Endothelial cell of umbilical vein (primary cell): ENCODE measurements at regions not wholly inside any gene's neighbourhood (a gene's known extent, or its start where the extent isn't known, plus 50 kb on each side); places are given as distances from the start of the nearest gene placed in this dataset.

Experiments used
- BruUV-seq: library from RNA; stranded (reverse); fragments of 400-500 nt; replicated peaks from 2 replicates; lab custom pipeline; 2021; lab: Mats Ljungman, UMichigan
- CTCF ChIA-PET: fragments of 300-600, 350-600 bp; sonication (Branson Sonifier 250); formaldehyde crosslinking; loops from one replicate; lab custom pipeline; 2021; ENCODE audit warnings: antibody characterized with exemption, inconsistent platforms; lab: Charles Lee
- POLR2A ChIA-PET: fragments of 300-600, 350-600 bp; sonication (Branson Sonifier 250); formaldehyde crosslinking; loops from one replicate; lab custom pipeline; 2021; ENCODE audit warnings: antibody characterized with exemption, inconsistent platforms; lab: Charles Lee
- DNase-seq: peaks from one replicate; pipeline ENCODE4 v3.0.0-alpha.2; 2011; ENCODE audit warnings: low read depth, low spot score
- FAIRE-seq: peaks from 2 replicates; lab custom pipeline; 2011; peaks lifted over from hg19 to GRCh38; lab: Jason Lieb, UNC
- H2AFZ ChIP-seq: 2 replicates; pipeline ENCODE4 v1.6.0; 2012; ENCODE audit warnings: low read depth, low read length, control low read depth, inconsistent platforms
- H3K27ac ChIP-seq: 2 replicates; pipeline ENCODE4 v1.5.1; 2011; ENCODE audit warnings: low read depth, mild to moderate bottlenecking, control low read depth, low read length, moderate library complexity; ENCODE audit not compliant: insufficient read depth
- H3K27me3 ChIP-seq, 2 experiments: 2 replicates each; pipeline versions ENCODE4 v1.6.0 to v1.6.1; 2011; ENCODE audit warnings: low read length in 2 of 2, mixed read lengths in 1 of 2; ENCODE audit not compliant: control insufficient read depth in 2 of 2, insufficient read depth in 2 of 2
- H3K36me3 ChIP-seq, 2 experiments: 2 replicates in 1 of 2; 3 replicates in 1 of 2; pipeline ENCODE4 v1.5.1; 2011; ENCODE audit warnings: low read length in 2 of 2, mild to moderate bottlenecking in 1 of 2, moderate library complexity in 1 of 2; ENCODE audit not compliant: control insufficient read depth in 2 of 2, insufficient read depth in 2 of 2; ENCODE audit errors: extremely low read depth in 1 of 2
- H3K4me1 ChIP-seq: 3 replicates; pipeline ENCODE4 v1.5.1; 2011; ENCODE audit warnings: mild to moderate bottlenecking, low read length; ENCODE audit not compliant: control insufficient read depth, insufficient read depth; ENCODE audit errors: extremely low read depth
- H3K4me2 ChIP-seq: 2 replicates; pipeline ENCODE4 v1.6.1; 2011; ENCODE audit warnings: low read length, control low read depth, mixed read lengths; ENCODE audit not compliant: insufficient read depth
- H3K4me3 ChIP-seq, 3 experiments: fragments of 200-600 bp in 1 of 3; sonication (generic), shearing (Covaris generic) in 1 of 3; replicated peaks in 1 of 3; 2 replicates each; pipeline ENCODE4 v1.5.1; 2011 to 2016; ENCODE audit warnings: control low read depth in 3 of 3, low read length in 3 of 3, mild to moderate bottlenecking in 2 of 3, inconsistent platforms in 1 of 3, low read depth in 1 of 3, moderate library complexity in 1 of 3; ENCODE audit not compliant: insufficient read depth in 1 of 3
- H3K79me2 ChIP-seq: 2 replicates; pipeline ENCODE4 v1.6.0; 2012; ENCODE audit warnings: low read length, inconsistent platforms; ENCODE audit not compliant: control insufficient read depth, insufficient read depth
- H3K9ac ChIP-seq: replicated peaks from 2 replicates; pipeline ENCODE3; 2011; ENCODE audit warnings: low read length, control low read depth; ENCODE audit not compliant: insufficient read depth; ENCODE audit errors: extremely low read depth
- H3K9me1 ChIP-seq: replicated peaks from 3 replicates; pipeline ENCODE4 v1.6.0; 2011; ENCODE audit warnings: mild to moderate bottlenecking, low read length; ENCODE audit not compliant: control insufficient read depth, insufficient read depth; ENCODE audit errors: extremely low read depth
- H3K9me3 ChIP-seq: replicated peaks from 2 replicates; pipeline ENCODE4 v1.5.1; 2012; ENCODE audit warnings: low read length, inconsistent platforms; ENCODE audit not compliant: control insufficient read depth, insufficient read depth
- H4K20me1 ChIP-seq: replicated peaks from 2 replicates; pipeline ENCODE3; 2011; ENCODE audit warnings: mild to moderate bottlenecking, low read length; ENCODE audit not compliant: control insufficient read depth, insufficient read depth; ENCODE audit errors: extremely low read depth
- CTCF ChIP-seq, 2 donors: IDR thresholded peaks; 1 replicate in 1 of 2; 2 replicates in 1 of 2; pipeline ENCODE4 v1.5.1; 2011; ENCODE audit warnings: low read length in 2 of 2, mild to moderate bottlenecking in 2 of 2, moderate library complexity in 2 of 2, control low read depth in 1 of 2, inconsistent platforms in 1 of 2, low read depth in 1 of 2; ENCODE audit not compliant: insufficient read depth in 1 of 2; ENCODE audit errors: extremely low read depth in 1 of 2
- EZH2 ChIP-seq: IDR thresholded peaks from 2 replicates; pipeline ENCODE4 v1.6.1; 2012; ENCODE audit warnings: borderline replicate concordance, low read depth, mild to moderate bottlenecking, moderate library complexity, low read length, inconsistent platforms; ENCODE audit not compliant: severe bottlenecking
- FOS ChIP-seq: IDR thresholded peaks from 2 replicates; pipeline ENCODE4 v1.6.1; 2011; ENCODE audit warnings: mild to moderate bottlenecking, low read length, moderate library complexity, borderline replicate concordance; ENCODE audit not compliant: insufficient read depth
- GATA2 ChIP-seq: IDR thresholded peaks from 2 replicates; pipeline ENCODE4 v1.7.0; 2011; ENCODE audit warnings: low read depth, mild to moderate bottlenecking, moderate library complexity, mixed read lengths, low read length; ENCODE audit not compliant: insufficient read length, insufficient read depth
- JUN ChIP-seq: IDR thresholded peaks from 2 replicates; pipeline ENCODE4 v1.6.1; 2011; ENCODE audit warnings: borderline replicate concordance, low read depth; ENCODE audit not compliant: insufficient read length, insufficient read depth
- MAX ChIP-seq: IDR thresholded peaks from 2 replicates; pipeline ENCODE4 v1.6.1; 2011; ENCODE audit not compliant: insufficient read depth, insufficient read length
- MYC ChIP-seq: IDR thresholded peaks from one replicate; pipeline ENCODE4 v1.6.1; 2011; ENCODE audit warnings: mild to moderate bottlenecking, low read depth, low read length
- POLR2A ChIP-seq: IDR thresholded peaks from 2 replicates; pipeline ENCODE4 v1.6.1; 2012; ENCODE audit warnings: low read depth, mild to moderate bottlenecking, control low read depth, low read length
- POLR2AphosphoS5 ChIP-seq: IDR thresholded peaks from 2 replicates; pipeline ENCODE4 v1.6.1; 2012; ENCODE audit warnings: low read depth, mild to moderate bottlenecking, control low read depth, low read length, moderate library complexity; ENCODE audit not compliant: insufficient read depth
- dilution Hi-C: fragments of 300-500 bp; cut with MboI; formaldehyde crosslinking; loops from one replicate; pipeline ENCODE4 v1.15.0; 2019; ENCODE audit warnings: low sequenced_read_pairs; ENCODE audit not compliant: extremely low pct_ligation_motif_present
- intact Hi-C: fragments of 100-400 bp; cut with micrococcal nuclease; formaldehyde crosslinking; loops from one replicate; pipeline ENCODE4 v1.10.0; 2022

- BruUV-seq: no TSS peak
- no peaks in the 10 kb centered on the region for H3K27me3 ChIP-seq
- TF ChIP-seq GATA2 (no peak), MYC (no peak), CTCF (IDR thresholded peaks at IDR 0.05; ENCODE audit: extremely low read depth in 1 of 2, insufficient read depth in 1 of 2, low read depth in 1 of 2, low read length in 2 of 2) (no peak), FOS (no peak)
- no peak overlapping the region for H3K4me2 ChIP-seq
- DNase-seq (no peak), FAIRE-seq (no peak)
- no peaks in the 10 kb centered on the region for H3K36me3 ChIP-seq
- ChIA-PET CTCF (no interaction called here), POLR2A (no interaction called here)
- no peaks in the 10 kb centered on the region for H4K20me1 ChIP-seq
- intact Hi-C loops (no loop called here), dilution Hi-C loops (no loop called here)
- no peak overlapping the region for H3K9ac ChIP-seq
- H3K9me1 ChIP-seq: no peaks in the 10 kb centered on the region
- no peak overlapping the region for H2AFZ ChIP-seq
- H3K4me3 ChIP-seq: no peak overlapping the region
- no peak overlapping the region for H3K27ac ChIP-seq
- no peaks in the 10 kb centered on the region for H3K4me1 ChIP-seq
- H3K9me3 ChIP-seq: no peaks in the 10 kb centered on the region
- no peaks in the 10 kb centered on the region for H3K79me2 ChIP-seq
Observed at GRCh38 chr6:88301888-88302768, 136.0 kb upstream of the CNR1 start.

DNA sequence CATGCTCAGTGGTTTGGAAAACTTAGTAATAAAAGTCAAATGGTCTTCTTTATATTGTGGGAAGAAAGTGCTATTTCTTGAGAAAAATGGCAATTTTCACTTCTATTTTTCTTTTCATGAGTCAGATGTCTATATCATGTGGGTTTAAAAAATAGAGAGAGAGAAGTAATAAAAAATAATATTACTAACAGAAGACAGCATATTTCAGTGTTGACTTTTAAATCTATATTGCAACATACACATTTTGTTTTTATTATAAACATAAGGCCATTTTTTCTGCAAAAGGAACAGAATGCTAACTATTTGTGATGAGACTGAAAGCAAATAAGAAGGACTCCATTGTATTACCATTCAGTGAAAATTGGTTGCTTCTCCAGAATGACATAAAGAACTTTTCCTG, 135.1 kb upstream of the CNR1 start:
- no TSS peak for BruUV-seq
- DNase-seq: no peak
- no peak overlapping the region for H3K9ac ChIP-seq
- no peak for FAIRE-seq
- intact Hi-C loops: no loop called here
- H3K4me2 ChIP-seq: no peak overlapping the region
- H2AFZ ChIP-seq: no peak overlapping the region
- no peaks in the 10 kb centered on the region for H3K4me1 ChIP-seq
- CTCF ChIA-PET: no interaction called here
- POLR2A ChIA-PET: no interaction called here
- H3K79me2 ChIP-seq: no peaks in the 10 kb centered on the region
- H3K9me1 ChIP-seq: no peaks in the 10 kb centered on the region
- H3K27me3 ChIP-seq: no peaks in the 10 kb centered on the region
- dilution Hi-C loops: no loop called here
- H3K9me3 ChIP-seq: no peaks in the 10 kb centered on the region
- H3K27ac ChIP-seq: no peak overlapping the region
- no peaks in the 10 kb centered on the region for H4K20me1 ChIP-seq
- no peaks in the 10 kb centered on the region for H3K36me3 ChIP-seq
- H3K4me3 ChIP-seq: no peak overlapping the region
- no peak for TF ChIP-seq FOS
- no peak for TF ChIP-seq EZH2
- no peak for TF ChIP-seq CTCF (IDR thresholded peaks at IDR 0.05; ENCODE audit: extremely low read depth in 1 of 2, insufficient read depth in 1 of 2, low read depth in 1 of 2, low read length in 2 of 2)
- TF ChIP-seq POLR2AphosphoS5: no peak
- TF ChIP-seq MYC: no peak
- no peak for TF ChIP-seq JUN
- TF ChIP-seq POLR2A: no peak
- TF ChIP-seq MAX: no peak
- TF ChIP-seq GATA2: no peak
